Spleen (tissue), 7 donors: ENCODE measurements at regions not wholly inside any gene's neighbourhood (a gene's known extent, or its start where the extent isn't known, plus 50 kb on each side); places are given as distances from the start of the nearest gene placed in this dataset.

Experiments used
- POLR2AphosphoS5 ChIP-seq, 3 donors: sonication (generic); formaldehyde crosslinking; IDR thresholded peaks; one replicate each; pipeline ENCODE4 v1.5.1; 2017; ENCODE audit warnings: antibody characterized with exemption in 3 of 3
- TF ChIP-seq, protein P1 (sequence below), 11 experiments: fragments of 200-600 bp in 7 of 11; fragments of 450-650 bp in 4 of 11; sonication (generic) in 4 of 11; IDR thresholded peaks in 8 of 11; conservative IDR thresholded peaks in 3 of 11; 1 replicate in 7 of 11; 2 replicates in 4 of 11; pipeline versions ENCODE4 v1.4.0 to v1.8.0; 2016 to 2021; ENCODE audit warnings: antibody characterized with exemption in 11 of 11, inconsistent platforms in 4 of 11, mild to moderate bottlenecking in 1 of 11
- donor health status: DM: no; HTN: no; CAD: no; lungs with moderate emphysema.
- donor health status: DM: no; HTN: no; CAD: no.
- donor health status: DM: no; HTN: no; CAD: no.

DNA sequence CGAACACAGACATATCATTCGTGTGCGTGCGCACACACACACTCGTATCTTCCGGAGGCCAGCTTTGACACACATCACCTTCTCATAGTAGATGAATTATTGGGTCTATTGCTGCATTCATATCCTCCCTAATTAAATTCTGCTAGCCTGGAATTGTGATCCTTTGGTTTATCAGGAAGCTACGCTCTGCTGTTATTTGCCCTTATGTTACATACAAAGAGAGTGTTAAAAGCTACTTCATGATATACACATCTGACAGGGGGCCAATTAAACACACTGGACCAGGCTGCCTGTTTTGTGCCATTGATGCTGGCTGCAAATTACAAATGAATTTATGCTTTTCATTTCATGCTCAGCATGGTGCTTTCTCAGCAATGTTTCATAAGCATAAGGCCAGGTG, 252.0 kb downstream of the RHOU start:
- TF ChIP-seq, protein P1, sequence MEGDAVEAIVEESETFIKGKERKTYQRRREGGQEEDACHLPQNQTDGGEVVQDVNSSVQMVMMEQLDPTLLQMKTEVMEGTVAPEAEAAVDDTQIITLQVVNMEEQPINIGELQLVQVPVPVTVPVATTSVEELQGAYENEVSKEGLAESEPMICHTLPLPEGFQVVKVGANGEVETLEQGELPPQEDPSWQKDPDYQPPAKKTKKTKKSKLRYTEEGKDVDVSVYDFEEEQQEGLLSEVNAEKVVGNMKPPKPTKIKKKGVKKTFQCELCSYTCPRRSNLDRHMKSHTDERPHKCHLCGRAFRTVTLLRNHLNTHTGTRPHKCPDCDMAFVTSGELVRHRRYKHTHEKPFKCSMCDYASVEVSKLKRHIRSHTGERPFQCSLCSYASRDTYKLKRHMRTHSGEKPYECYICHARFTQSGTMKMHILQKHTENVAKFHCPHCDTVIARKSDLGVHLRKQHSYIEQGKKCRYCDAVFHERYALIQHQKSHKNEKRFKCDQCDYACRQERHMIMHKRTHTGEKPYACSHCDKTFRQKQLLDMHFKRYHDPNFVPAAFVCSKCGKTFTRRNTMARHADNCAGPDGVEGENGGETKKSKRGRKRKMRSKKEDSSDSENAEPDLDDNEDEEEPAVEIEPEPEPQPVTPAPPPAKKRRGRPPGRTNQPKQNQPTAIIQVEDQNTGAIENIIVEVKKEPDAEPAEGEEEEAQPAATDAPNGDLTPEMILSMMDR (IDR thresholded peaks at IDR 0.05 in 8 of 11, conservative IDR thresholded peaks at IDR 0.05 in 3 of 11): no peak
- no peak for TF ChIP-seq POLR2AphosphoS5 (IDR thresholded peaks at IDR 0.05)
